MCF 10A (cell line): ENCODE measurements at regions not wholly inside any gene's neighbourhood (a gene's known extent, or its start where the extent isn't known, plus 50 kb on each side); places are given as distances from the start of the nearest gene placed in this dataset.

Source experiments
- BruUV-seq: library from RNA; stranded (reverse); fragments of 400-500 nt; replicated peaks from 2 replicates; lab custom pipeline; 2021; lab: Mats Ljungman, UMichigan
- CTCF ChIA-PET: fragments of 300-600 bp; sonication (Branson Sonifier 250); formaldehyde crosslinking; extraction: SDS; loops from one replicate; lab custom pipeline; 2021; ENCODE audit warnings: antibody characterized with exemption, inconsistent platforms; lab: Yijun Ruan, JAX
- POLR2A ChIA-PET: fragments of 300-600, 350-650 bp; sonication (Branson Sonifier 250); formaldehyde crosslinking; extraction: SDS; loops from one replicate; lab custom pipeline; 2020; ENCODE audit warnings: antibody characterized with exemption, inconsistent platforms; lab: Yijun Ruan, JAX
- DNase-seq: peaks from one replicate; pipeline ENCODE4 v3.0.0-alpha.2; 2018; ENCODE audit not compliant: unreplicated experiment
- H3K27ac Mint-ChIP-seq: one replicate; pipeline ENCODE4 v1.8.0; 2022; ENCODE audit warnings: mild to moderate bottlenecking, low read depth, mixed read lengths; ENCODE audit not compliant: unreplicated experiment
- H3K27me3 Mint-ChIP-seq: one replicate; pipeline ENCODE4 v1.8.0; 2022; ENCODE audit warnings: mixed read lengths; ENCODE audit not compliant: insufficient read depth, unreplicated experiment
- H3K36me3 Mint-ChIP-seq: one replicate; pipeline ENCODE4 v1.8.0; 2022; ENCODE audit warnings: mild to moderate bottlenecking, moderate library complexity, mixed read lengths; ENCODE audit not compliant: insufficient read depth, unreplicated experiment
- H3K4me1 Mint-ChIP-seq: one replicate; pipeline ENCODE4 v1.8.0; 2022; ENCODE audit warnings: mixed read lengths; ENCODE audit not compliant: insufficient read depth, unreplicated experiment
- H3K4me3 Mint-ChIP-seq: one replicate; pipeline ENCODE4 v1.8.0; 2022; ENCODE audit warnings: mild to moderate bottlenecking, moderate library complexity, mixed read lengths; ENCODE audit not compliant: unreplicated experiment
- H3K9me3 Mint-ChIP-seq: one replicate; pipeline ENCODE4 v1.8.0; 2022; ENCODE audit warnings: mixed read lengths; ENCODE audit not compliant: unreplicated experiment
- intact Hi-C: fragments of 100-400 bp; cut with micrococcal nuclease; formaldehyde crosslinking; loops from 2 replicates; pipeline ENCODE4 v1.14.1; 2022
- TF ChIP-seq, protein P1 (sequence below): fragments of 200-600 bp; IDR thresholded peaks from one replicate; pipeline ENCODE4 v1.8.0; 2022; ENCODE audit warnings: antibody characterized with exemption, mild to moderate bottlenecking; ENCODE audit not compliant: unreplicated experiment

- Mint-ChIP-seq H3K27ac (no peak overlapping the region), H3K36me3 (no peaks in the 10 kb centered on the region), H3K4me1 (no peaks in the 10 kb centered on the region), H3K27me3 (no peaks in the 10 kb centered on the region), H3K4me3 (no peak overlapping the region), H3K9me3 (no peaks in the 10 kb centered on the region)
- TF ChIP-seq, protein P1, sequence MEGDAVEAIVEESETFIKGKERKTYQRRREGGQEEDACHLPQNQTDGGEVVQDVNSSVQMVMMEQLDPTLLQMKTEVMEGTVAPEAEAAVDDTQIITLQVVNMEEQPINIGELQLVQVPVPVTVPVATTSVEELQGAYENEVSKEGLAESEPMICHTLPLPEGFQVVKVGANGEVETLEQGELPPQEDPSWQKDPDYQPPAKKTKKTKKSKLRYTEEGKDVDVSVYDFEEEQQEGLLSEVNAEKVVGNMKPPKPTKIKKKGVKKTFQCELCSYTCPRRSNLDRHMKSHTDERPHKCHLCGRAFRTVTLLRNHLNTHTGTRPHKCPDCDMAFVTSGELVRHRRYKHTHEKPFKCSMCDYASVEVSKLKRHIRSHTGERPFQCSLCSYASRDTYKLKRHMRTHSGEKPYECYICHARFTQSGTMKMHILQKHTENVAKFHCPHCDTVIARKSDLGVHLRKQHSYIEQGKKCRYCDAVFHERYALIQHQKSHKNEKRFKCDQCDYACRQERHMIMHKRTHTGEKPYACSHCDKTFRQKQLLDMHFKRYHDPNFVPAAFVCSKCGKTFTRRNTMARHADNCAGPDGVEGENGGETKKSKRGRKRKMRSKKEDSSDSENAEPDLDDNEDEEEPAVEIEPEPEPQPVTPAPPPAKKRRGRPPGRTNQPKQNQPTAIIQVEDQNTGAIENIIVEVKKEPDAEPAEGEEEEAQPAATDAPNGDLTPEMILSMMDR, result no peak
- CTCF ChIA-PET, result no interaction called here
- intact Hi-C loops, result no loop called here
- POLR2A ChIA-PET, result no interaction called here
- no peak for DNase-seq
- no TSS peak for BruUV-seq
Measured at GRCh38 chr3:154050216-154050615, 71.0 kb upstream of the ARHGEF26 start.

DNA sequence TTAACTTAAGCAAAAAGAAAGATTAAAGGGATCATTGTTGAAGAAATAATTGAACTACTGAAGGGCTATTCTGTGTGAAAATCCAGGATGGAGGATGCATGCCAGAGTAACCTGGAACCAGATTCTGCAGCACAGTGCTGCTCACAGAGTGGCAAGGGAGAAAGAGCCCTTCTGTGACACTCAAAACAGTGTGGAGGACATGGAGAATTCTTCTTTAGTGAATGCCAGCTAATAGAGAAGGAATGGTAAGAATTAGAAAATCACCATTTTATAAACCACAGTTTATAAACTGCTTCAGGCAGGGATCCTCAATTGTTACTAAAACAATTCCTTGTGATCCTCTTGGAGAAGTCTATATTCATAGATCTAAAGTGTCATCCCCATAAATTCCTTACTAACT, 70.4 kb upstream of the ARHGEF26 start:
- POLR2A ChIA-PET, result no interaction called here
- TF ChIP-seq, protein P1, result no peak
- H3K27me3 Mint-ChIP-seq, result no peaks in the 10 kb centered on the region

GRCh38 chr3:154059833-154060232, 61.4 kb upstream of the ARHGEF26 start:
- TF ChIP-seq, protein P1, result no peak
- DNase-seq, result no peak
- Mint-ChIP-seq H3K4me1 (no peaks in the 10 kb centered on the region), H3K27ac (no peak overlapping the region), H3K9me3 (no peaks in the 10 kb centered on the region), H3K36me3 (no peaks in the 10 kb centered on the region), H3K27me3 (no peaks in the 10 kb centered on the region), H3K4me3 (no peak overlapping the region)
- CTCF ChIA-PET, result no interaction called here
- no TSS peak for BruUV-seq
- intact Hi-C loops, result no loop called here
- POLR2A ChIA-PET, result interaction anchor here (0.6 kb wide), 1 partner anchor 203 kb away, joined by 3 read pairs; no protein-coding TSS in a partner anchor

More for the DNA sequence above, 70.4 kb upstream of the ARHGEF26 start:
- Mint-ChIP-seq H3K4me3 (no peak overlapping the region), H3K4me1 (no peaks in the 10 kb centered on the region), H3K36me3 (no peaks in the 10 kb centered on the region), H3K9me3 (no peaks in the 10 kb centered on the region), H3K27ac (no peak overlapping the region)
- no peak for DNase-seq
- CTCF ChIA-PET, result no interaction called here
- intact Hi-C loops, result no loop called here
- BruUV-seq, result no TSS peak

GRCh38 chr3:154060238-154061000, 60.8 kb upstream of the ARHGEF26 start:
- Mint-ChIP-seq H3K27me3 (no peaks in the 10 kb centered on the region), H3K4me3 (no peak overlapping the region), H3K27ac (no peak overlapping the region), H3K9me3 (no peaks in the 10 kb centered on the region), H3K4me1 (no peaks in the 10 kb centered on the region), H3K36me3 (no peaks in the 10 kb centered on the region)
- intact Hi-C loops, result no loop called here
- DNase-seq, result no peak
- no TSS peak for BruUV-seq
- TF ChIP-seq, protein P1, result no peak
- ChIA-PET CTCF (no interaction called here), POLR2A (no interaction called here)
